ENCODE measurements at regions not wholly inside any gene's neighbourhood (a gene's known extent, or its start where the extent isn't known, plus 50 kb on each side); places are given as distances from the start of the nearest gene placed in this dataset.

- no peak overlapping the region for H3K4me3 ChIP-seq
- no peaks in the 10 kb centered on the region for H3K9me3 ChIP-seq (replicated peaks in 1 of 3)
- 80 to 87% (median 83%) methylated on average over 5 of the region's 5 CpGs for WGBS, 4 donors
- H3K36me3 ChIP-seq (replicated peaks in 1 of 2), result no peaks in the 10 kb centered on the region
- TF ChIP-seq POLR2A (IDR thresholded peaks at IDR 0.05) (no peak), CTCF (IDR thresholded peaks at IDR 0.05) (no peak)
- intact Hi-C loops (cut with DNase I), result no loop called here
- no peaks in the 10 kb centered on the region for H3K4me1 ChIP-seq (replicated peaks in 1 of 2)
- no peak overlapping the region for H3K27ac ChIP-seq
- H3K27me3 ChIP-seq, result no peaks in the 10 kb centered on the region
- no peak for DNase-seq
Observed at GRCh38 chr21:40912375-40912774, 65.4 kb upstream of the DSCAM start.

GRCh38 chr21:40915114-40915513 lies 68.2 kb upstream of the DSCAM start:
- DNase-seq, result no peak
- no peaks in the 10 kb centered on the region for H3K4me1 ChIP-seq (replicated peaks in 1 of 2)
- no peaks in the 10 kb centered on the region for H3K9me3 ChIP-seq (replicated peaks in 1 of 3)
- no peaks in the 10 kb centered on the region for H3K27me3 ChIP-seq
- intact Hi-C loops (cut with DNase I), result no loop called here
- no peaks in the 10 kb centered on the region for H3K36me3 ChIP-seq (replicated peaks in 1 of 2)
- no peak overlapping the region for H3K27ac ChIP-seq
- WGBS, 4 donors, result 82 to 88% (median 84%) methylated on average over 6 of the region's 6 CpGs
- TF ChIP-seq CTCF (IDR thresholded peaks at IDR 0.05) (no peak), POLR2A (IDR thresholded peaks at IDR 0.05) (no peak)
- H3K4me3 ChIP-seq, result no peak overlapping the region

- no peaks in the 10 kb centered on the region for H3K36me3 ChIP-seq (replicated peaks in 1 of 2)
- no peaks in the 10 kb centered on the region for H3K4me1 ChIP-seq (replicated peaks in 1 of 2)
- H3K27me3 ChIP-seq, result no peaks in the 10 kb centered on the region
- 63 to 75% (median 71%) methylated on average over 8 of the region's 8 CpGs for WGBS, 4 donors
- no peaks in the 10 kb centered on the region for H3K9me3 ChIP-seq (replicated peaks in 1 of 3)
- H3K27ac ChIP-seq, result no peak overlapping the region
- intact Hi-C loops (cut with DNase I), result no loop called here
- TF ChIP-seq CTCF (IDR thresholded peaks at IDR 0.05) (no peak), POLR2A (IDR thresholded peaks at IDR 0.05) (no peak)
- no peak overlapping the region for H3K4me3 ChIP-seq
- no peak for DNase-seq
Observed at GRCh38 chr21:40923407-40923806, 76.4 kb upstream of the DSCAM start.

- no peaks in the 10 kb centered on the region for H3K4me1 ChIP-seq (replicated peaks in 1 of 2)
- intact Hi-C loops (cut with DNase I), result no loop called here
- no peaks in the 10 kb centered on the region for H3K36me3 ChIP-seq (replicated peaks in 1 of 2)
- TF ChIP-seq CTCF (IDR thresholded peaks at IDR 0.05) (no peak), POLR2A (IDR thresholded peaks at IDR 0.05) (no peak)
- WGBS, 4 donors, result 70 to 78% (median 75%) methylated on average over 6 to 7 of the region's 7 CpGs
- no peaks in the 10 kb centered on the region for H3K9me3 ChIP-seq (replicated peaks in 1 of 3)
- no peak overlapping the region for H3K4me3 ChIP-seq
- no peak overlapping the region for H3K27ac ChIP-seq
- H3K27me3 ChIP-seq, result no peaks in the 10 kb centered on the region
- no peak for DNase-seq
Observed at GRCh38 chr21:40923901-40924300, 76.9 kb upstream of the DSCAM start.

Measured in adrenal gland (tissue), 9 donors.